HepG2 (cell line): ENCODE measurements at regions not wholly inside any gene's neighbourhood (a gene's known extent, or its start where the extent isn't known, plus 50 kb on each side); places are given as distances from the start of the nearest gene placed in this dataset.

Source experiments
- ATAC-seq: fragments of 200-7000 bp; cut with Tn5 transposase; 3 replicates; pipeline ENCODE4 v1.9.1; 2020; ENCODE audit warnings: mild to moderate bottlenecking, moderate library complexity
- BruUV-seq: library from RNA; stranded (reverse); fragments of 400-500 nt; replicated peaks from 2 replicates; lab custom pipeline; 2021; lab: Mats Ljungman, UMichigan
- CTCF ChIA-PET: fragments of 300-600 bp; formaldehyde crosslinking; extraction: SDS; loops from one replicate; lab custom pipeline; 2021; ENCODE audit warnings: low total read pairs, inconsistent platforms, low intra/inter-chr PET ratio; lab: Yijun Ruan, JAX
- POLR2A ChIA-PET: fragments of 350-600 bp; sonication (Branson Sonifier 250); formaldehyde crosslinking; loops from one replicate; lab custom pipeline; 2020; ENCODE audit warnings: antibody characterized with exemption, inconsistent platforms; lab: Yijun Ruan, JAX
- DNase-seq: peaks from one replicate; pipeline ENCODE4 v3.0.0-alpha.2; 2015; ENCODE audit warnings: low spot score
- FAIRE-seq: peaks from 3 replicates; lab custom pipeline; 2011; peaks lifted over from hg19 to GRCh38; lab: Jason Lieb, UNC
- H2AFZ ChIP-seq: one replicate; pipeline ENCODE4 v1.6.1; 2011; ENCODE audit warnings: low read length, inconsistent platforms
- H3K27ac ChIP-seq: fragments of 300-600 bp; 3 replicates; pipeline ENCODE4 v1.8.0; 2011; ENCODE audit warnings: mixed run types, mild to moderate bottlenecking, mixed read lengths, low read length, inconsistent platforms; ENCODE audit not compliant: insufficient read depth; ENCODE audit errors: extremely low read length
- H3K27me3 ChIP-seq, 2 experiments: fragments of 200-600 bp in 1 of 2; 2 replicates in 1 of 2; 3 replicates in 1 of 2; pipeline versions ENCODE4 v1.6.0 to v1.8.0; 2011; ENCODE audit warnings: low read length in 2 of 2, mild to moderate bottlenecking in 2 of 2, moderate library complexity in 2 of 2, inconsistent platforms in 1 of 2; ENCODE audit not compliant: insufficient read depth in 2 of 2, control insufficient read depth in 1 of 2
- H3K36me3 ChIP-seq, 2 experiments: fragments of 200-600 bp in 1 of 2; replicated peaks in 1 of 2; 2 replicates in 1 of 2; 3 replicates in 1 of 2; pipeline versions ENCODE4 v1.5.1 to v1.8.0; 2011; ENCODE audit warnings: low read length in 2 of 2, inconsistent platforms in 1 of 2; ENCODE audit not compliant: insufficient read depth in 2 of 2, control insufficient read depth in 1 of 2
- H3K4me1 ChIP-seq: 2 replicates; pipeline ENCODE4 v1.5.1; 2012; ENCODE audit warnings: low read length, inconsistent platforms; ENCODE audit not compliant: insufficient read depth
- H3K4me2 ChIP-seq: 2 replicates; pipeline ENCODE4 v1.6.0; 2011; ENCODE audit warnings: low read depth, low read length, inconsistent platforms
- H3K4me3 ChIP-seq, 3 experiments: fragments of 200-600 bp in 1 of 3; sonication (generic), shearing (Covaris generic) in 1 of 3; replicated peaks in 1 of 3; 2 replicates each; pipeline ENCODE4 v1.5.1; 2011 to 2016; ENCODE audit warnings: low read length in 3 of 3, inconsistent platforms in 2 of 3, low read depth in 2 of 3, mild to moderate bottlenecking in 2 of 3, control low read depth in 1 of 3, mixed read lengths in 1 of 3; ENCODE audit not compliant: insufficient read depth in 1 of 3
- H3K79me2 ChIP-seq: one replicate; pipeline ENCODE4 v1.6.1; 2011; ENCODE audit warnings: low read length, inconsistent platforms; ENCODE audit not compliant: insufficient read depth
- H3K9ac ChIP-seq: 2 replicates; pipeline ENCODE4 v1.6.0; 2011; ENCODE audit warnings: mild to moderate bottlenecking, low read depth, low read length, inconsistent platforms; ENCODE audit not compliant: insufficient read depth
- H3K9me3 ChIP-seq: 2 replicates; pipeline ENCODE4 v1.5.1; 2012; ENCODE audit warnings: mild to moderate bottlenecking, low read length
- H4K20me1 ChIP-seq: 2 replicates; pipeline ENCODE4 v1.6.0; 2011; ENCODE audit warnings: inconsistent platforms, mild to moderate bottlenecking, low read length, moderate library complexity; ENCODE audit not compliant: insufficient read depth
- FIP1L1 ChIP-seq: fragments of 200-400 bp; formaldehyde crosslinking; IDR thresholded peaks from 2 replicates; pipeline ENCODE4 v1.6.1; 2018; ENCODE audit warnings: low read depth, mild to moderate bottlenecking, low read length, moderate library complexity, borderline replicate concordance; ENCODE audit not compliant: insufficient read depth
- KLF12 ChIP-seq: sonication (generic); formaldehyde crosslinking; IDR thresholded peaks from 2 replicates; pipeline ENCODE4 v1.4.0; 2020; ENCODE audit warnings: missing genetic modification reagents, borderline replicate concordance
- MED1 ChIP-seq: sonication (generic); formaldehyde crosslinking; IDR thresholded peaks from 2 replicates; pipeline ENCODE4 v1.4.0; 2020; ENCODE audit warnings: missing genetic modification reagents
- POLR2G ChIP-seq: fragments of 200-400 bp; formaldehyde crosslinking; IDR thresholded peaks from 2 replicates; pipeline ENCODE4 v1.6.1; 2018; ENCODE audit warnings: mild to moderate bottlenecking, low read depth, low read length, moderate library complexity
- REL ChIP-seq: sonication (generic); formaldehyde crosslinking; conservative IDR thresholded peaks from 2 replicates; pipeline ENCODE4 v1.8.0; 2022; ENCODE audit warnings: mild to moderate bottlenecking, missing genetic modification reagents, moderate library complexity
- RFXAP ChIP-seq: sonication (generic); formaldehyde crosslinking; IDR thresholded peaks from 2 replicates; pipeline ENCODE4 v1.4.0; 2020; ENCODE audit warnings: missing genetic modification reagents, borderline replicate concordance
- RNF2 ChIP-seq: fragments of 450-650 bp; conservative IDR thresholded peaks from 2 replicates; pipeline ENCODE4 v1.6.1; 2016; ENCODE audit warnings: low read depth
- TFAP4 ChIP-seq: sonication (generic); IDR thresholded peaks from 2 replicates; pipeline ENCODE4 v1.6.1; 2016; ENCODE audit warnings: low read depth, borderline replicate concordance
- THAP8 ChIP-seq: sonication (generic); formaldehyde crosslinking; IDR thresholded peaks from 2 replicates; pipeline ENCODE4 v1.5.1; 2020; ENCODE audit warnings: missing genetic modification reagents, mild to moderate bottlenecking, borderline replicate concordance
- ZNF549 ChIP-seq: sonication (generic); formaldehyde crosslinking; IDR thresholded peaks from 2 replicates; pipeline ENCODE4 v1.5.0; 2020; ENCODE audit warnings: missing genetic modification reagents
- ZNF841 ChIP-seq: sonication (generic); formaldehyde crosslinking; IDR thresholded peaks from 2 replicates; pipeline ENCODE4 v1.8.1; 2023; ENCODE audit warnings: missing genetic modification reagents, borderline replicate concordance
- ZSCAN21 ChIP-seq: sonication (generic); formaldehyde crosslinking; IDR thresholded peaks from 2 replicates; pipeline ENCODE4 v1.8.0; 2022; ENCODE audit warnings: mild to moderate bottlenecking, missing genetic modification reagents, moderate library complexity, borderline replicate concordance
- WGBS: methylation state at CpG from one replicate; pipeline ENCODE4 v1.1.6; 2017; ENCODE audit warnings: low lambda C conversion rate; 5-methylcytosine and 5-hydroxymethylcytosine counted together
- in situ Hi-C: cut with HindIII; loops from 2 replicates; pipeline ENCODE4 v1.10.0; 2017; ENCODE audit warnings: low pct_unique_long_range_greater_than_20kb; ENCODE audit not compliant: extremely low pct_ligation_motif_present
- intact Hi-C: fragments of 100-400 bp; cut with micrococcal nuclease; formaldehyde crosslinking; loops from one replicate; pipeline ENCODE4 v1.10.0; 2022; ENCODE audit not compliant: unreplicated experiment

- Histone ChIP-seq H2AFZ (no peak overlapping the region), H4K20me1 (no peaks in the 10 kb centered on the region), H3K79me2 (no peaks in the 10 kb centered on the region), H3K4me2 (no peak overlapping the region), H3K9me3 (peaks cover 92% of the 10 kb centered on the region), H3K36me3 (no peaks in the 10 kb centered on the region), H3K9ac (no peak overlapping the region), H3K27ac (no peak overlapping the region), H3K4me3 (no peak overlapping the region), H3K27me3 (no peaks in the 10 kb centered on the region), H3K4me1 (no peaks in the 10 kb centered on the region)
- 19% methylated on average over 4 of the region's 4 CpGs for WGBS
- no peak for FAIRE-seq
- CTCF ChIA-PET = no interaction called here
- POLR2A ChIA-PET = no interaction called here
- no TSS peak for BruUV-seq
- intact Hi-C loops = no loop called here
- no peak for TF ChIP-seq RFXAP (CRISPR knock-in tag)
- no peak for TF ChIP-seq RNF2
- no peak for TF ChIP-seq POLR2G
- no peak for TF ChIP-seq ZNF549
- DNase-seq = no peak
- in situ Hi-C loops = no loop called here
- ATAC-seq = no peak
Observed at GRCh38 chr19:28581468-28581770, 631.5 kb downstream of the UQCRFS1 start.

- CTCF ChIA-PET = no interaction called here
- no peaks in the 10 kb centered on the region for H3K4me1 ChIP-seq
- ATAC-seq (no peak), FAIRE-seq (no peak), DNase-seq (no peak)
- in situ Hi-C loops = no loop called here
- BruUV-seq = no TSS peak
- no peak overlapping the region for H3K9ac ChIP-seq
- H3K27me3 ChIP-seq = no peaks in the 10 kb centered on the region
- no peak overlapping the region for H3K27ac ChIP-seq
- intact Hi-C loops = no loop called here
- H3K4me3 ChIP-seq = no peak overlapping the region
- no peak overlapping the region for H2AFZ ChIP-seq
- no peaks in the 10 kb centered on the region for H4K20me1 ChIP-seq
- no peaks in the 10 kb centered on the region for H3K36me3 ChIP-seq
- H3K9me3 ChIP-seq = peaks cover 94% of the 10 kb centered on the region
- POLR2A ChIA-PET = no interaction called here
- H3K4me2 ChIP-seq = no peak overlapping the region
- H3K79me2 ChIP-seq = no peaks in the 10 kb centered on the region
- 0% methylated on average over 2 of the region's 6 CpGs for WGBS
- TF ChIP-seq MED1 (CRISPR knock-in tag) = no peak
- no peak for TF ChIP-seq FIP1L1
- no peak for TF ChIP-seq THAP8 (CRISPR knock-in tag)
- TF ChIP-seq ZSCAN21 = no peak
- TF ChIP-seq REL (CRISPR knock-in tag) = no peak
- TF ChIP-seq TFAP4 = no peak
- TF ChIP-seq ZNF841 (CRISPR knock-in tag) = no peak
- no peak for TF ChIP-seq KLF12 (CRISPR knock-in tag)
Observed at GRCh38 chr19:28578786-28579505, 634.0 kb downstream of the UQCRFS1 start.
